ENCODE measurements at regions not wholly inside any gene's neighbourhood (a gene's known extent, or its start where the extent isn't known, plus 50 kb on each side); places are given as distances from the start of the nearest gene placed in this dataset.

DNA sequence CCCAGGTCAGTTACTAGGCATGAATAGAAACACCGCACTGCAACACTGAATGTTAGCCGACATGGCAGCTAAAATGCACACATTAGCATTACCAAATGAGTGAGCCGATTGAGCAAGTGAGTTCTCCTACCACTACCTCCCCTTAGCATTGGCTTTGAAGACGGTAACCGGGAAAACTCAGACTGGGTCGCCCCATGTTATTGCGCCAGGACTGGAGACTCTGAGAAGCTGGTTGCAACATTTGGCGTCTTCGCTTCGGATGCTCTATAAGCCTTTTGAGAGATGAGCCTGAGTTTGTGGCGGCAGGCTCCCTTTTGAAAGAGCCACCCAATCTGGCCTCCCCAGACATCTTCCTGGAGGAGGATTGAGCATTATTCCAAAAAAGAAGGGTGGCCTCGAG is 68.5 kb upstream of the POMP start:
- TF ChIP-seq, protein P1, sequence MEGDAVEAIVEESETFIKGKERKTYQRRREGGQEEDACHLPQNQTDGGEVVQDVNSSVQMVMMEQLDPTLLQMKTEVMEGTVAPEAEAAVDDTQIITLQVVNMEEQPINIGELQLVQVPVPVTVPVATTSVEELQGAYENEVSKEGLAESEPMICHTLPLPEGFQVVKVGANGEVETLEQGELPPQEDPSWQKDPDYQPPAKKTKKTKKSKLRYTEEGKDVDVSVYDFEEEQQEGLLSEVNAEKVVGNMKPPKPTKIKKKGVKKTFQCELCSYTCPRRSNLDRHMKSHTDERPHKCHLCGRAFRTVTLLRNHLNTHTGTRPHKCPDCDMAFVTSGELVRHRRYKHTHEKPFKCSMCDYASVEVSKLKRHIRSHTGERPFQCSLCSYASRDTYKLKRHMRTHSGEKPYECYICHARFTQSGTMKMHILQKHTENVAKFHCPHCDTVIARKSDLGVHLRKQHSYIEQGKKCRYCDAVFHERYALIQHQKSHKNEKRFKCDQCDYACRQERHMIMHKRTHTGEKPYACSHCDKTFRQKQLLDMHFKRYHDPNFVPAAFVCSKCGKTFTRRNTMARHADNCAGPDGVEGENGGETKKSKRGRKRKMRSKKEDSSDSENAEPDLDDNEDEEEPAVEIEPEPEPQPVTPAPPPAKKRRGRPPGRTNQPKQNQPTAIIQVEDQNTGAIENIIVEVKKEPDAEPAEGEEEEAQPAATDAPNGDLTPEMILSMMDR (IDR thresholded peaks at IDR 0.05; ENCODE audit: low read depth, low read length): no peak
- H3K4me3 ChIP-seq (ENCODE audit: low read depth, low read length): no peak overlapping the region

GRCh38 chr13:28588296-28588695 is 70.6 kb upstream of the POMP start:
- TF ChIP-seq, protein P1 (IDR thresholded peaks at IDR 0.05; ENCODE audit: low read depth, low read length): no peak
- H3K4me3 ChIP-seq (ENCODE audit: low read depth, low read length): no peak overlapping the region

- TF ChIP-seq, protein P1 (IDR thresholded peaks at IDR 0.05; ENCODE audit: low read depth, low read length): no peak
Measured at GRCh38 chr13:28587174-28587540, 71.8 kb upstream of the POMP start.

DNA sequence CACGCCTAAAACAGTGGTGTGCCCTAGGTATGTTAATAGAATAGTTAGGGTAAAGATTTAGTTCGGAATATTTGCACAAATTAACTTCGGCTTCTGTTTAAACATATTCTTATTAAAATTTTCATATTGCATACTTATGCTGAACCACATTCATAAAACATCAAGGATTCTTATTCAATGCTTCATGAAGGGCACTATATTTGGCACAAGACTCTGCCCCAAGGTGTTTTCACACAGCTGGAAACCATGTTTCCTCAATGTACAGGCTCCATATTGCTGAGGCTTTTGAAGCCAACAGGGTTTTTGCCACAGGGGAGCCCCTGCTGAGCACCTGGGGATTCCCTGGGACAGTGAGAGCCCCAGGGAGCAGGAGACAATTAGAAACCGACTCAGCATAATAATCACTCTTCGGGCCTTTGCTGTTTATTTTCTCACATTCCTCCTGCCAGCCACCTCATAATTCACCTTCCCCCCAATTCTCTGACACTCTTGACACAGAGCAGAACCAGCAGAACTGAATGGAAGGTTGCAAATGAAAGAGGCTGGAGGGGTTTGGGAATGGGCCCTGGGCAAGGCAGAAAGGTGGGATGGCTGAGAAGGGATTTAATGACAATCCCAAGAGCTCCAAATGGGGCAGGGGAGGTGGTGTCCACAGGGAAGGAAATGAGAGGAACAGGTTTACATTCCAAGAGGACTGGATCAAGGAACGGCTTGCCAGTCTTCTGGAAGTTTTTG is 72.3 kb upstream of the POMP start:
- H3K4me3 ChIP-seq (ENCODE audit: low read depth, low read length): no peak overlapping the region
- TF ChIP-seq, protein P1 (IDR thresholded peaks at IDR 0.05; ENCODE audit: low read depth, low read length): no peak

More at GRCh38 chr13:28587174-28587540, 71.8 kb upstream of the POMP start:
- no peak overlapping the region for H3K4me3 ChIP-seq (ENCODE audit: low read depth, low read length)

DNA sequence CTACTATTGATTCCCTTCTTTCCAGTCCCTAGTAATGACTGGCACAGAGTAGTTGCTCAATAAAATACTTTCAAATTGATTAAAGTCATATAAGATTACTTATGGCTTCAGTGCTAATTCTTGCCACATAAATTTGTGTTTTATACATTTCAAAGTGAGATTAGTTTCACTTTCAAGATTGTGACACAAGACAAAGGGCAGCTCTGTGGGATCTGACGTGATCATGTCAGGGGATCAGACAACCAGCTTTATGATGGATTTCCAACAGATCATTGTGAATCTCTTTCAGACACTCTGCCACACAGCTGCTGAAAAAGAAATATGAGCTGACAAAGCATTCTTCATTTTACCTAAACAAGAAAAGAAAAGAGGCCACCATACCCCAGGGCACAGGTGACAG is 73.4 kb upstream of the POMP start:
- TF ChIP-seq, protein P1 (IDR thresholded peaks at IDR 0.05; ENCODE audit: low read depth, low read length): no peak

DNA sequence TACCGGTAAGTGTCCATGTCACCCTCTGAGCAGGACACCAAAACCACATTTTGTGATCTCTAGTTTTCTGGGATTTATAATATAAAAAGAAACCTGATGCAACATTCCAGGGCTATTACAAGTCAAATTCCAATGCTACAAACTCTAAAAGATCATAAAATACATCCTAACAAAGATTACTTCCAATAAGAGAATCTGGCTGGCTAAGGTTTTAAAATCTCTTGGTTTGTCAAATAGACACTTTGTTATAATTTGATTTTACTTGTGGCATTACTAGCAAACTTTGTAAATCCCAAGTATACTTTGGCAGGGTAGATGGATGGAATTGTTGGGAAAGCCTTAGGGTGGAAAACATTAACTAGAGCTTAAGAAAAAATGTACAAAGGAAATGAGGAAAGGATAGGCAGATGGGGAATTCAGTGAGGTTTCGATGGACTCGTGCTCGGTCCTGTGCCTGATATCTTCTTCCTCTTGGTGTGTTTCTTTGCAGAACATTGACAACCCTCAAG is 74.0 kb upstream of the POMP start:
- no peak overlapping the region for H3K4me3 ChIP-seq (ENCODE audit: low read depth, low read length)
- TF ChIP-seq, protein P1 (IDR thresholded peaks at IDR 0.05; ENCODE audit: low read depth, low read length): no peak

More for the DNA sequence above, 73.4 kb upstream of the POMP start:
- H3K4me3 ChIP-seq (ENCODE audit: low read depth, low read length): no peak overlapping the region

- no peak overlapping the region for H3K4me3 ChIP-seq (ENCODE audit: low read depth, low read length)
- TF ChIP-seq, protein P1 (IDR thresholded peaks at IDR 0.05; ENCODE audit: low read depth, low read length): no peak
Measured at GRCh38 chr13:28583651-28584091, 75.3 kb upstream of the POMP start.

Measured in WI38 (cell line).